ENCODE measurements at regions not wholly inside any gene's neighbourhood (a gene's known extent, or its start where the extent isn't known, plus 50 kb on each side); places are given as distances from the start of the nearest gene placed in this dataset.

DNA sequence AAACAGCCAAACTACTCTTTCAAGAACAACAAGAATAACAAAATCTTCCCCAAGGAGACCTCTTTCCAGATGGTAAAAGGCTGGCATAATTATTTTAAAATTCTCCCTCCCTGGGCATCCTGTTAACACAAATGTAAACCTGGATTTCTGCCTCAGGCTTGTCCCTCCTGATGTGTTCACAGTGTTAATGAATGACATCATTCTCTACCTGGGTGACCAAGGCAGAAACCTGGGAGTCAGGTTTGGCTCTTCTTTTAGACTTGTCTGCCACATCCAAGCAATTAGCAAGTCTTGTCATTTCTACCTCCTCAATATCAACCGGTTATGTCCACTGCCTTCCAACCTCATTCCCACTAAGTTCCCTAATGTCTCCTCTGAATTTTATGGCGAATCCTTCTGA, 368.7 kb upstream of the TBL1XR1 start:
- no peak overlapping the region for H3K4me2 ChIP-seq (ENCODE audit: low read depth, low read length, poor library complexity, severe bottlenecking)
- H4K20me1 ChIP-seq (ENCODE audit: insufficient read depth, low read length, poor library complexity, severe bottlenecking): no peaks in the 10 kb centered on the region
- peaks cover 21% of the 10 kb centered on the region for H3K4me1 ChIP-seq (ENCODE audit: insufficient read depth, low read length, poor library complexity, severe bottlenecking)
- no peak overlapping the region; the same call in 1 of the 2 replicates for H2AFZ ChIP-seq (ENCODE audit: low read length)
- TF ChIP-seq, protein P1, sequence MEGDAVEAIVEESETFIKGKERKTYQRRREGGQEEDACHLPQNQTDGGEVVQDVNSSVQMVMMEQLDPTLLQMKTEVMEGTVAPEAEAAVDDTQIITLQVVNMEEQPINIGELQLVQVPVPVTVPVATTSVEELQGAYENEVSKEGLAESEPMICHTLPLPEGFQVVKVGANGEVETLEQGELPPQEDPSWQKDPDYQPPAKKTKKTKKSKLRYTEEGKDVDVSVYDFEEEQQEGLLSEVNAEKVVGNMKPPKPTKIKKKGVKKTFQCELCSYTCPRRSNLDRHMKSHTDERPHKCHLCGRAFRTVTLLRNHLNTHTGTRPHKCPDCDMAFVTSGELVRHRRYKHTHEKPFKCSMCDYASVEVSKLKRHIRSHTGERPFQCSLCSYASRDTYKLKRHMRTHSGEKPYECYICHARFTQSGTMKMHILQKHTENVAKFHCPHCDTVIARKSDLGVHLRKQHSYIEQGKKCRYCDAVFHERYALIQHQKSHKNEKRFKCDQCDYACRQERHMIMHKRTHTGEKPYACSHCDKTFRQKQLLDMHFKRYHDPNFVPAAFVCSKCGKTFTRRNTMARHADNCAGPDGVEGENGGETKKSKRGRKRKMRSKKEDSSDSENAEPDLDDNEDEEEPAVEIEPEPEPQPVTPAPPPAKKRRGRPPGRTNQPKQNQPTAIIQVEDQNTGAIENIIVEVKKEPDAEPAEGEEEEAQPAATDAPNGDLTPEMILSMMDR (conservative IDR thresholded peaks at IDR 0.05; ENCODE audit: low read length): no peak
- TF ChIP-seq EZH2phosphoT487 (IDR thresholded peaks at IDR 0.05; ENCODE audit: borderline replicate concordance): no peak
- no peaks in the 10 kb centered on the region for H3K36me3 ChIP-seq (ENCODE audit: insufficient read depth, low read length)
- H3K9ac ChIP-seq (ENCODE audit: low read depth, low read length, poor library complexity, severe bottlenecking): no peak overlapping the region
- H3K4me3 ChIP-seq (ENCODE audit: low read length, poor library complexity, severe bottlenecking): no peak overlapping the region
- no peaks in the 10 kb centered on the region for H3K9me3 ChIP-seq (ENCODE audit: insufficient read depth, low read depth, low read length)
- H3K27me3 ChIP-seq (ENCODE audit: insufficient read depth, low read length, poor library complexity, severe bottlenecking): no peaks in the 10 kb centered on the region
- no peaks in the 10 kb centered on the region for H3K9me2 ChIP-seq (replicated peaks; ENCODE audit: low read depth, low read length)
- no peaks in the 10 kb centered on the region for H3F3A ChIP-seq (ENCODE audit: low read depth)
- no peaks in the 10 kb centered on the region for H3K79me2 ChIP-seq (ENCODE audit: insufficient read depth, low read length)

DNA sequence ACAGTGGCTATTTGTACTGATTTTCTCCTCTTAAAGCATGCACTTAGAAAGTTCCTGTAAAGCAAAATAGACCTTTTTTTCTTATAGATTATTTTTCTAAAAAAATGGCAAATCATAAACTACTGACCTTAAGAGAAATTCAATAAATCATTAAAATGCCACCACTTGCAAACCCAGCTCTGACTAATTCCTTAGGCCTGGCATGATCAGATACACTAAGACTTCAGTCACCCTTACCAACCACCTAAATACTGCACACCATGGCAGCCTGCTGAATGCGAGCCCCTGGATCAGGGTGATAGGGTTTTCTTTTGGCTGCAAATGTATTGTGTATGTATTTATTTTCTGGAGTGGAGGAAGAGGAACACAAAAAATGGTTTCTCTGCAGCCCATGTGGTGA, 370.6 kb upstream of the TBL1XR1 start:
- Histone ChIP-seq H3F3A (ENCODE audit: low read depth) (no peaks in the 10 kb centered on the region), H3K79me2 (ENCODE audit: insufficient read depth, low read length) (no peaks in the 10 kb centered on the region), H3K4me3 (ENCODE audit: low read length, poor library complexity, severe bottlenecking) (no peak overlapping the region), H3K9me3 (ENCODE audit: insufficient read depth, low read depth, low read length) (no peaks in the 10 kb centered on the region), H3K4me1 (ENCODE audit: insufficient read depth, low read length, poor library complexity, severe bottlenecking) (peaks cover 40% of the 10 kb centered on the region), H3K9ac (ENCODE audit: low read depth, low read length, poor library complexity, severe bottlenecking) (no peak overlapping the region), H3K4me2 (ENCODE audit: low read depth, low read length, poor library complexity, severe bottlenecking) (no peak overlapping the region), H3K36me3 (ENCODE audit: insufficient read depth, low read length) (no peaks in the 10 kb centered on the region), H3K27me3 (ENCODE audit: insufficient read depth, low read length, poor library complexity, severe bottlenecking) (no peaks in the 10 kb centered on the region), H2AFZ (ENCODE audit: low read length) (0 out of 2 replicates have a peak overlapping the region, but pooled peaks have one; percentile 48), H3K9me2 (replicated peaks; ENCODE audit: low read depth, low read length) (no peaks in the 10 kb centered on the region), H4K20me1 (ENCODE audit: insufficient read depth, low read length, poor library complexity, severe bottlenecking) (no peaks in the 10 kb centered on the region)
- TF ChIP-seq, protein P1 (conservative IDR thresholded peaks at IDR 0.05; ENCODE audit: low read length): no peak
- TF ChIP-seq EZH2phosphoT487 (IDR thresholded peaks at IDR 0.05; ENCODE audit: borderline replicate concordance): no peak

DNA sequence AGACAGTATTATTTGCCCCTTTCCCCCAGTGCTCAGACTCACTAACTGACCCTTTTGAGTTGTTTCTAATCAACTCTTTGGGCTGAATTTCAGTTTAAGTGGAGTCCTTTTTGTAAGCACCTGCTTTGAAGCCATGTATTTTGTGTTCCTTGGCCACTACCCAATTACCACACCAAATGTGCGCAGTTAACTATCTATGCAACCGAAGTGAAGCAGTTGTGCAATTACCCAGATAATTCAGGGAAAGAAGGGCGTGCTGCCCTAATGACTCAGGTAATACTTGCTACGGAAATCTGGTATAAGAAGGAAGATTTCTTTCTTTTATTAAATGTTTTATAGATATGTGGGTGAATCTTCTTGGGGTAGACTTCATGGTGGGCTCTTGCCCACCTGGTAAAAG, 371.9 kb upstream of the TBL1XR1 start:
- TF ChIP-seq, protein P1 (conservative IDR thresholded peaks at IDR 0.05; ENCODE audit: low read length): no peak
- no peak for TF ChIP-seq EZH2phosphoT487 (IDR thresholded peaks at IDR 0.05; ENCODE audit: borderline replicate concordance)

More for the DNA sequence above, 371.9 kb upstream of the TBL1XR1 start:
- Histone ChIP-seq H3K36me3 (ENCODE audit: insufficient read depth, low read length) (no peaks in the 10 kb centered on the region), H3K4me2 (ENCODE audit: low read depth, low read length, poor library complexity, severe bottlenecking) (no peak overlapping the region), H3F3A (ENCODE audit: low read depth) (no peaks in the 10 kb centered on the region), H3K9me2 (replicated peaks; ENCODE audit: low read depth, low read length) (no peaks in the 10 kb centered on the region), H3K4me3 (ENCODE audit: low read length, poor library complexity, severe bottlenecking) (no peak overlapping the region), H4K20me1 (ENCODE audit: insufficient read depth, low read length, poor library complexity, severe bottlenecking) (no peaks in the 10 kb centered on the region), H3K4me1 (ENCODE audit: insufficient read depth, low read length, poor library complexity, severe bottlenecking) (peaks cover 34% of the 10 kb centered on the region), H3K27me3 (ENCODE audit: insufficient read depth, low read length, poor library complexity, severe bottlenecking) (no peaks in the 10 kb centered on the region), H3K9me3 (ENCODE audit: insufficient read depth, low read depth, low read length) (no peaks in the 10 kb centered on the region), H3K9ac (ENCODE audit: low read depth, low read length, poor library complexity, severe bottlenecking) (no peak overlapping the region), H3K79me2 (ENCODE audit: insufficient read depth, low read length) (no peaks in the 10 kb centered on the region), H2AFZ (ENCODE audit: low read length) (no peak overlapping the region)

Data from Loucy (cell line).